NCI-H748 (cell line): ENCODE measurements at regions not wholly inside any gene's neighbourhood (a gene's known extent, or its start where the extent isn't known, plus 50 kb on each side); places are given as distances from the start of the nearest gene placed in this dataset.

Experiments used
- DNase-seq: peaks from one replicate; lab custom pipeline; 2025; ENCODE audit not compliant: unreplicated experiment; lab: John Stamatoyannopoulos, UW

- no peak for DNase-seq
Measured at GRCh38 chr4:123308667-123309066, 87.9 kb upstream of the SPRY1 start.

- DNase-seq = no peak
Measured at GRCh38 chr4:123312116-123312515, 84.5 kb upstream of the SPRY1 start.

- DNase-seq = no peak
Measured at GRCh38 chr4:123312951-123313592, 83.5 kb upstream of the SPRY1 start.

- no peak for DNase-seq
Measured at GRCh38 chr4:123315617-123316016, 81.0 kb upstream of the SPRY1 start.

GRCh38 chr4:123317211-123317610, 79.4 kb upstream of the SPRY1 start:
- no peak for DNase-seq

- DNase-seq = no peak
Measured at GRCh38 chr4:123319639-123320038, 77.0 kb upstream of the SPRY1 start.

- no peak for DNase-seq
Measured at GRCh38 chr4:123323998-123324397, 72.6 kb upstream of the SPRY1 start.

- DNase-seq = no peak
Measured at GRCh38 chr4:123325241-123325681, 71.3 kb upstream of the SPRY1 start.

- no peak for DNase-seq
Measured at GRCh38 chr4:123327346-123327745, 69.2 kb upstream of the SPRY1 start.

GRCh38 chr4:123327846-123328429, 68.7 kb upstream of the SPRY1 start:
- DNase-seq = no peak

GRCh38 chr4:123338715-123339114, 57.9 kb upstream of the SPRY1 start:
- no peak for DNase-seq

GRCh38 chr4:123339507-123340380, 56.9 kb upstream of the SPRY1 start:
- no peak for DNase-seq

- no peak for DNase-seq
Measured at GRCh38 chr4:123340381-123340701, 56.3 kb upstream of the SPRY1 start.

- no peak for DNase-seq
Measured at GRCh38 chr4:123342498-123342897, 54.1 kb upstream of the SPRY1 start.

- no peak for DNase-seq
Measured at GRCh38 chr4:123343400-123344041, 53.1 kb upstream of the SPRY1 start.

GRCh38 chr4:123345137-123345934, 51.3 kb upstream of the SPRY1 start:
- DNase-seq = no peak

- no peak for DNase-seq
Measured at GRCh38 chr4:123345935-123346300, 50.7 kb upstream of the SPRY1 start.

- no peak for DNase-seq
Measured at GRCh38 chr4:123346330-123346940, 50.2 kb upstream of the SPRY1 start.
